GM12878 (cell line): ENCODE measurements at regions not wholly inside any gene's neighbourhood (a gene's known extent, or its start where the extent isn't known, plus 50 kb on each side); places are given as distances from the start of the nearest gene placed in this dataset.

ENCODE experiments used
- ATAC-seq: fragments of 200-7000 bp; cut with Tn5 transposase; 3 replicates; pipeline ENCODE4 v1.9.1; 2020; ENCODE audit warnings: mild to moderate bottlenecking, moderate library complexity
- BruUV-seq: library from RNA; stranded (reverse); fragments of 400-500 nt; replicated peaks from 2 replicates; lab custom pipeline; 2021; lab: Mats Ljungman, UMichigan
- CTCF ChIA-PET: fragments of 300-600 bp; sonication (Branson Sonifier 250); formaldehyde crosslinking; extraction: SDS; loops from one replicate; lab custom pipeline; 2021; ENCODE audit warnings: inconsistent platforms; lab: Yijun Ruan, JAX
- POLR2A ChIA-PET: fragments of 350-600 bp; formaldehyde crosslinking; extraction: SDS; loops from one replicate; lab custom pipeline; 2021; ENCODE audit warnings: inconsistent platforms; lab: Charles Lee
- RAD21 ChIA-PET: fragments of 300-600 bp; sonication (Branson Sonifier 250); formaldehyde crosslinking; loops from one replicate; lab custom pipeline; 2023; ENCODE audit warnings: antibody characterized with exemption; ENCODE audit not compliant: unreplicated experiment; lab: Charles Lee
- SMC1A ChIA-PET: fragments of 300-600 bp; sonication (Branson Sonifier 250); formaldehyde crosslinking; loops from one replicate; lab custom pipeline; 2023; ENCODE audit not compliant: unreplicated experiment, uncharacterized antibody; lab: Charles Lee
- DNase-seq: peaks from one replicate; pipeline ENCODE4 v3.0.0-alpha.2; 2011; ENCODE audit warnings: low read depth, low spot score
- FAIRE-seq: peaks from 3 replicates; lab custom pipeline; 2011; peaks lifted over from hg19 to GRCh38; lab: Jason Lieb, UNC
- H2AFZ ChIP-seq: 2 replicates; pipeline ENCODE4 v1.6.0; 2011; ENCODE audit warnings: low read depth, low read length, control low read depth; ENCODE audit not compliant: control insufficient read depth
- H3K27ac ChIP-seq: 2 replicates; pipeline ENCODE4 v1.5.1; 2011; ENCODE audit warnings: control low read depth; ENCODE audit not compliant: control insufficient read depth, insufficient read depth
- H3K27me3 ChIP-seq, 2 experiments: replicated peaks in 1 of 2; 2 replicates each; pipeline versions ENCODE4 v1.6.0 to v1.6.1; 2011; ENCODE audit warnings: low read length in 1 of 2; ENCODE audit not compliant: control insufficient read depth in 2 of 2, insufficient read depth in 2 of 2
- H3K36me3 ChIP-seq, 2 experiments: 2 replicates each; pipeline ENCODE4 v1.5.1; 2011; ENCODE audit warnings: low read length in 1 of 2; ENCODE audit not compliant: control insufficient read depth in 2 of 2, insufficient read depth in 2 of 2
- H3K4me1 ChIP-seq: 2 replicates; pipeline ENCODE4 v1.6.1; 2011; ENCODE audit warnings: mild to moderate bottlenecking, low read length, moderate library complexity, mixed read lengths; ENCODE audit not compliant: control insufficient read depth, insufficient read depth
- H3K4me2 ChIP-seq: 2 replicates; pipeline ENCODE4 v1.6.0; 2011; ENCODE audit warnings: control low read depth; ENCODE audit not compliant: control insufficient read depth, insufficient read depth
- H3K4me3 ChIP-seq: fragments of 200-600 bp; sonication (generic); 2 replicates; pipeline ENCODE4 v1.5.1; 2016
- H3K79me2 ChIP-seq: 2 replicates; pipeline ENCODE4 v1.6.0; 2011; ENCODE audit warnings: low read length; ENCODE audit not compliant: control insufficient read depth, insufficient read depth
- H3K9ac ChIP-seq: 2 replicates; pipeline ENCODE4 v1.8.0; 2011; ENCODE audit warnings: low read length, control low read depth, mixed read lengths; ENCODE audit not compliant: control insufficient read depth, insufficient read depth
- H3K9me3 ChIP-seq: replicated peaks from 3 replicates; pipeline ENCODE4 v1.5.1; 2011; ENCODE audit warnings: mild to moderate bottlenecking, low read length; ENCODE audit not compliant: control insufficient read depth, insufficient read depth
- H4K20me1 ChIP-seq: 2 replicates; pipeline ENCODE4 v1.6.0; 2011; ENCODE audit not compliant: control insufficient read depth, insufficient read depth
- CREB1 ChIP-seq: IDR thresholded peaks from 2 replicates; pipeline ENCODE4 v1.6.1; 2012; ENCODE audit warnings: low read depth, mild to moderate bottlenecking, inconsistent platforms
- E2F8 ChIP-seq: fragments of 450-650 bp; IDR thresholded peaks from 2 replicates; pipeline ENCODE4 v1.6.1; 2018; ENCODE audit warnings: mild to moderate bottlenecking, low read depth, moderate library complexity; ENCODE audit not compliant: partially characterized antibody
- EZH2 ChIP-seq: IDR thresholded peaks from 2 replicates; pipeline ENCODE4 v1.6.1; 2012; ENCODE audit warnings: low read depth, mild to moderate bottlenecking, control low read depth, inconsistent platforms, low read length, borderline replicate concordance; ENCODE audit not compliant: control insufficient read depth
- MEF2B ChIP-seq: fragments of 450-650 bp; IDR thresholded peaks from 2 replicates; pipeline ENCODE4 v1.6.1; 2018; ENCODE audit warnings: mild to moderate bottlenecking, moderate library complexity; ENCODE audit not compliant: partially characterized antibody, poor library complexity, severe bottlenecking
- MYB ChIP-seq: fragments of 150-350 bp; IDR thresholded peaks from 2 replicates; pipeline ENCODE4 v1.6.1; 2014; ENCODE audit warnings: mild to moderate bottlenecking, low read depth, low read length, borderline replicate concordance
- POU2F2 ChIP-seq: IDR thresholded peaks from 3 replicates; pipeline ENCODE4 v1.6.1; 2011; ENCODE audit warnings: low read depth, mild to moderate bottlenecking, low read length, borderline replicate concordance
- SMC3 ChIP-seq: IDR thresholded peaks from 2 replicates; pipeline ENCODE4 v1.6.1; 2011; ENCODE audit warnings: low read length, improper control_type of control experiment, borderline replicate concordance
- USF1 ChIP-seq: IDR thresholded peaks from 2 replicates; pipeline ENCODE4 v1.6.1; 2011; ENCODE audit warnings: borderline replicate concordance, low read depth, mild to moderate bottlenecking, moderate library complexity, mixed read lengths, low read length; ENCODE audit not compliant: insufficient read depth; ENCODE audit errors: extremely low read length
- ZBTB11 ChIP-seq: fragments of 450-650 bp; formaldehyde crosslinking; IDR thresholded peaks from 2 replicates; pipeline ENCODE4 v1.5.0; 2022; ENCODE audit warnings: mild to moderate bottlenecking, missing genetic modification characterization
- ZBTB33 ChIP-seq: fragments of 450-650 bp; IDR thresholded peaks from 2 replicates; pipeline ENCODE4 v1.6.1; 2017; ENCODE audit warnings: mild to moderate bottlenecking
- ZNF217 ChIP-seq: fragments of 450-650 bp; IDR thresholded peaks from 2 replicates; pipeline ENCODE4 v1.6.1; 2017; ENCODE audit warnings: antibody characterized with exemption, mild to moderate bottlenecking
- ZNF622 ChIP-seq: fragments of 450-650 bp; IDR thresholded peaks from 2 replicates; pipeline ENCODE4 v1.6.1; 2017; ENCODE audit warnings: mild to moderate bottlenecking, inconsistent platforms
- in situ Hi-C: fragments of 300-500 bp; cut with MboI; formaldehyde crosslinking; loops from 9 replicates; pipeline ENCODE4 v1.14.3; 2018; ENCODE audit warnings: mixed read lengths
- intact Hi-C: fragments of 100-400 bp; cut with micrococcal nuclease; formaldehyde crosslinking; loops from one replicate; pipeline ENCODE4 v1.14.2; 2022; ENCODE audit not compliant: unreplicated experiment

GRCh38 chr16:66043326-66043725 is 323.2 kb upstream of the CDH5 start:
- intact Hi-C loops = no loop called here
- ChIA-PET CTCF (no interaction called here), RAD21 (no interaction called here), SMC1A (no interaction called here), POLR2A (no interaction called here)
- no peak for DNase-seq
- Histone ChIP-seq H3K36me3 (no peaks in the 10 kb centered on the region), H2AFZ (no peak overlapping the region), H3K4me2 (no peak overlapping the region), H3K4me1 (no peaks in the 10 kb centered on the region), H3K9me3 (no peaks in the 10 kb centered on the region), H3K27me3 (no peaks in the 10 kb centered on the region), H3K4me3 (no peak overlapping the region), H3K9ac (no peak overlapping the region), H4K20me1 (no peaks in the 10 kb centered on the region), H3K79me2 (no peaks in the 10 kb centered on the region), H3K27ac (no peak overlapping the region)
- in situ Hi-C loops = no loop called here
- ATAC-seq = no peak
- no peak for FAIRE-seq
- no TSS peak for BruUV-seq
- TF ChIP-seq ZBTB33 (no peak), SMC3 (no peak), ZNF217 (no peak), MYB (no peak), E2F8 (no peak), EZH2 (no peak), MEF2B (no peak), CREB1 (no peak), ZNF622 (no peak), USF1 (no peak), ZBTB11 (CRISPR knock-in tag) (no peak), POU2F2 (no peak)
